GM23338 (cell line): ENCODE measurements at regions not wholly inside any gene's neighbourhood (a gene's known extent, or its start where the extent isn't known, plus 50 kb on each side); places are given as distances from the start of the nearest gene placed in this dataset.

Experiments used
- ATAC-seq: fragments of 200-7000 bp; cut with Tn5 transposase; 3 replicates; pipeline ENCODE4 v1.9.1; 2020
- DNase-seq: peaks from one replicate; pipeline ENCODE4 v3.0.0-alpha.2; 2015; ENCODE audit warnings: low spot score
- H2AFZ ChIP-seq: fragments of 200-600 bp; sonication (generic); 2 replicates; pipeline ENCODE4 v1.8.0; 2016; ENCODE audit warnings: antibody characterized with exemption, mild to moderate bottlenecking, moderate library complexity
- H3F3A ChIP-seq: fragments of 200-600 bp; sonication (generic); replicated peaks from 2 replicates; pipeline ENCODE4 v1.8.0; 2017; ENCODE audit warnings: antibody characterized with exemption, mixed run types, low read depth
- H3K27ac ChIP-seq: fragments of 200-600 bp; sonication (generic); 2 replicates; pipeline ENCODE4 v1.6.1; 2016; ENCODE audit warnings: low read depth
- H3K27me3 ChIP-seq: fragments of 200-600 bp; sonication (generic); 2 replicates; pipeline ENCODE4 v1.8.0; 2016; ENCODE audit warnings: mild to moderate bottlenecking, mixed run types, moderate library complexity; ENCODE audit not compliant: insufficient read depth
- H3K36me3 ChIP-seq: fragments of 200-600 bp; sonication (generic); 2 replicates; pipeline ENCODE4 v1.8.0; 2016; ENCODE audit warnings: mild to moderate bottlenecking; ENCODE audit not compliant: insufficient read depth
- H3K4me1 ChIP-seq: fragments of 200-600 bp; sonication (generic); 2 replicates; pipeline ENCODE4 v1.8.0; 2016; ENCODE audit warnings: mild to moderate bottlenecking, moderate library complexity; ENCODE audit not compliant: insufficient read depth
- H3K4me2 ChIP-seq: fragments of 200-600 bp; sonication (generic); 2 replicates; pipeline ENCODE4 v1.7.1; 2017; ENCODE audit warnings: mixed run types
- H3K4me3 ChIP-seq: fragments of 200-600 bp; sonication (generic); 2 replicates; pipeline ENCODE4 v1.6.1; 2016; ENCODE audit warnings: mixed run types
- H3K79me2 ChIP-seq: fragments of 200-600 bp; sonication (generic); replicated peaks from 2 replicates; pipeline ENCODE4 v1.8.0; 2017; ENCODE audit warnings: mild to moderate bottlenecking; ENCODE audit not compliant: insufficient read depth
- H3K9me2 ChIP-seq: fragments of 200-600 bp; sonication (generic); 2 replicates; pipeline ENCODE4 v1.8.0; 2017; ENCODE audit not compliant: insufficient read depth
- H4K20me1 ChIP-seq: fragments of 200-600 bp; sonication (generic); replicated peaks from 2 replicates; pipeline ENCODE4 v1.8.0; 2017; ENCODE audit warnings: mild to moderate bottlenecking; ENCODE audit not compliant: insufficient read depth
- H3K27ac Mint-ChIP-seq: 2 replicates; pipeline ENCODE4 v1.8.0; 2020; ENCODE audit warnings: inconsistent platforms, mild to moderate bottlenecking, moderate library complexity, mixed read lengths
- H3K27me3 Mint-ChIP-seq: 3 replicates; pipeline ENCODE4 v1.8.0; 2022; ENCODE audit warnings: low read depth, mild to moderate bottlenecking, moderate library complexity, mixed read lengths, inconsistent platforms; ENCODE audit not compliant: insufficient read depth, poor library complexity
- H3K36me3 Mint-ChIP-seq: 3 replicates; pipeline ENCODE4 v1.8.0; 2021; ENCODE audit warnings: low read depth, mild to moderate bottlenecking, inconsistent platforms, moderate library complexity, mixed read lengths
- H3K4me1 Mint-ChIP-seq: 3 replicates; pipeline ENCODE4 v1.8.0; 2020; ENCODE audit warnings: mild to moderate bottlenecking, inconsistent platforms, mixed read lengths
- H3K4me3 Mint-ChIP-seq: 3 replicates; pipeline ENCODE4 v1.8.0; 2021; ENCODE audit warnings: moderate library complexity, mild to moderate bottlenecking, inconsistent platforms, mixed read lengths
- H3K9me3 Mint-ChIP-seq: 3 replicates; pipeline ENCODE4 v1.8.0; 2020; ENCODE audit warnings: moderate library complexity, mild to moderate bottlenecking, inconsistent platforms, mixed read lengths
- CTCF ChIP-seq, 2 experiments: fragments of 200-600 bp in 1 of 2; sonication (generic) in 1 of 2; conservative IDR thresholded peaks; 2 replicates each; pipeline versions ENCODE4 v1.5.1 to v1.6.1; 2016 to 2017; ENCODE audit warnings: antibody characterized with exemption in 2 of 2, low read depth in 2 of 2, mild to moderate bottlenecking in 2 of 2, moderate library complexity in 1 of 2
- ETS1 ChIP-seq: IDR thresholded peaks from 2 replicates; pipeline ENCODE4 v1.6.1; 2016; ENCODE audit warnings: antibody characterized with exemption
- EZH2 ChIP-seq: fragments of 200-600 bp; sonication (generic); IDR thresholded peaks from one replicate; pipeline ENCODE4 v1.8.0; 2017; ENCODE audit warnings: antibody characterized with exemption, mild to moderate bottlenecking, low read depth; ENCODE audit not compliant: unreplicated experiment
- EZH2phosphoT487 ChIP-seq: fragments of 200-600 bp; sonication (generic); IDR thresholded peaks from one replicate; pipeline ENCODE4 v1.8.1; 2018; ENCODE audit warnings: antibody characterized with exemption; ENCODE audit not compliant: unreplicated experiment
- JUNB ChIP-seq: IDR thresholded peaks from one replicate; pipeline ENCODE4 v1.6.1; 2016; ENCODE audit warnings: antibody characterized with exemption; ENCODE audit not compliant: unreplicated experiment
- NANOG ChIP-seq: IDR thresholded peaks from 2 replicates; pipeline ENCODE4 v1.6.1; 2016; ENCODE audit warnings: antibody characterized with exemption, borderline replicate concordance
- REST ChIP-seq: IDR thresholded peaks from one replicate; pipeline ENCODE4 v1.6.1; 2018; ENCODE audit warnings: antibody characterized with exemption; ENCODE audit not compliant: unreplicated experiment
- STAT1 ChIP-seq: IDR thresholded peaks from one replicate; pipeline ENCODE4 v1.6.1; 2016; ENCODE audit warnings: antibody characterized with exemption; ENCODE audit not compliant: unreplicated experiment
- ZNF331 ChIP-seq: fragments of 250-450 bp; sonication (Bioruptor Pico); IDR thresholded peaks from 2 replicates; pipeline ENCODE4 v1.5.0; 2020; ENCODE audit warnings: low read depth, mild to moderate bottlenecking, moderate library complexity

GRCh38 chr2:185894223-185894622, 155.6 kb downstream of the FSIP2 start:
- Mint-ChIP-seq H3K27me3 (no peaks in the 10 kb centered on the region), H3K36me3 (no peaks in the 10 kb centered on the region), H3K4me3 (no peak overlapping the region), H3K4me1 (peaks cover 2% of the 10 kb centered on the region; the same call in 1 of the 3 replicates), H3K27ac (no peak overlapping the region), H3K9me3 (no peaks in the 10 kb centered on the region)
- H3K36me3 ChIP-seq: no peaks in the 10 kb centered on the region
- no peaks in the 10 kb centered on the region for H3K27me3 ChIP-seq
- no peak overlapping the region for H3K4me3 ChIP-seq
- no peaks in the 10 kb centered on the region for H3K4me1 ChIP-seq
- H3K9me2 ChIP-seq: no peaks in the 10 kb centered on the region
- H3K27ac ChIP-seq: no peak overlapping the region
- H3K79me2 ChIP-seq: no peaks in the 10 kb centered on the region
- H3F3A ChIP-seq: no peaks in the 10 kb centered on the region
- no peak overlapping the region for H2AFZ ChIP-seq
- TF ChIP-seq JUNB (no peak), EZH2phosphoT487 (no peak), ETS1 (no peak), ZNF331 (no peak), EZH2 (no peak), STAT1 (no peak), NANOG (no peak), REST (no peak), CTCF (conservative IDR thresholded peaks at IDR 0.05; ENCODE audit: low read depth in 2 of 2) (no peak)
- H3K4me2 ChIP-seq: no peak overlapping the region
- H4K20me1 ChIP-seq: no peaks in the 10 kb centered on the region
- DNase-seq (no peak), ATAC-seq (no peak)
